HEK293 (cell line): ENCODE measurements at regions not wholly inside any gene's neighbourhood (a gene's known extent, or its start where the extent isn't known, plus 50 kb on each side); places are given as distances from the start of the nearest gene placed in this dataset.

Experiments used
- CTCF ChIA-PET: fragments of 350-600 bp; formaldehyde crosslinking; extraction: SDS; loops from one replicate; lab custom pipeline; 2021; ENCODE audit warnings: antibody characterized with exemption; lab: Yijun Ruan, JAX
- POLR2A ChIA-PET: fragments of 300-600 bp; formaldehyde crosslinking; extraction: SDS; loops from one replicate; lab custom pipeline; 2020; ENCODE audit warnings: antibody characterized with exemption, inconsistent platforms; lab: Yijun Ruan, JAX
- H3K27ac ChIP-seq: fragments of 200-500 bp; sonication (Bioruptor generic); 2 replicates; pipeline ENCODE4 v1.5.1; 2014; ENCODE audit warnings: low read depth, low read length, control low read depth, inconsistent platforms; ENCODE audit errors: extremely low read depth
- H3K36me3 ChIP-seq, 2 experiments: fragments of 200-500 bp in 1 of 2; sonication (Bioruptor generic) in 1 of 2; 1 replicate in 1 of 2; 2 replicates in 1 of 2; pipeline ENCODE4 v1.5.1; 2014 to 2017; ENCODE audit warnings: inconsistent platforms in 2 of 2, low read length in 2 of 2; ENCODE audit not compliant: control insufficient read depth in 2 of 2, insufficient read depth in 1 of 2
- H3K4me1 ChIP-seq: fragments of 200-500 bp; sonication (Bioruptor generic); 2 replicates; pipeline ENCODE4 v1.5.1; 2014; ENCODE audit warnings: mild to moderate bottlenecking, low read length, inconsistent platforms; ENCODE audit not compliant: control insufficient read depth, insufficient read depth
- H3K4me3 ChIP-seq: 2 replicates; pipeline ENCODE4 v1.5.1; 2011; ENCODE audit warnings: low read depth, mild to moderate bottlenecking, control low read depth, low read length, moderate library complexity
- H3K9me3 ChIP-seq: fragments of 200-500 bp; sonication (Bioruptor generic); 2 replicates; pipeline ENCODE4 v1.5.1; 2014; ENCODE audit warnings: low read depth, low read length, inconsistent platforms; ENCODE audit not compliant: control insufficient read depth, insufficient read depth
- ELK4 ChIP-seq: IDR thresholded peaks from 2 replicates; pipeline ENCODE4 v1.6.1; 2011; ENCODE audit warnings: mild to moderate bottlenecking, low read depth, low read length, borderline replicate concordance
- PRDM2 ChIP-seq: fragments of 450-650 bp; formaldehyde crosslinking; IDR thresholded peaks from 2 replicates; pipeline ENCODE4 v1.5.1; 2016; ENCODE audit warnings: missing biosample characterization, missing genetic modification characterization, borderline replicate concordance
- SCRT2 ChIP-seq: fragments of 450-650 bp; formaldehyde crosslinking; IDR thresholded peaks from 2 replicates; pipeline ENCODE4 v1.5.1; 2016; ENCODE audit warnings: missing biosample characterization, missing genetic modification characterization
- ZNF112 ChIP-seq: fragments of 450-650 bp; formaldehyde crosslinking; IDR thresholded peaks from 2 replicates; pipeline ENCODE4 v1.5.0; 2017; ENCODE audit warnings: missing biosample characterization, missing genetic modification characterization
- ZNF114 ChIP-seq: fragments of 450-650 bp; formaldehyde crosslinking; IDR thresholded peaks from 2 replicates; pipeline ENCODE4 v1.5.0; 2017; ENCODE audit warnings: missing biosample characterization, missing genetic modification characterization
- ZNF148 ChIP-seq: fragments of 450-650 bp; formaldehyde crosslinking; IDR thresholded peaks from 2 replicates; pipeline ENCODE4 v1.5.0; 2017; ENCODE audit warnings: missing biosample characterization, missing genetic modification characterization, borderline replicate concordance
- ZNF155 ChIP-seq: fragments of 450-650 bp; formaldehyde crosslinking; IDR thresholded peaks from 2 replicates; pipeline ENCODE4 v1.5.1; 2016; ENCODE audit warnings: missing biosample characterization, missing genetic modification characterization
- ZNF2 ChIP-seq: fragments of 450-650 bp; formaldehyde crosslinking; IDR thresholded peaks from 2 replicates; pipeline ENCODE4 v1.5.1; 2016; ENCODE audit warnings: missing biosample characterization, missing genetic modification characterization
- ZNF211 ChIP-seq: fragments of 450-650 bp; formaldehyde crosslinking; IDR thresholded peaks from 2 replicates; pipeline ENCODE4 v1.5.1; 2016; ENCODE audit warnings: low read depth, missing biosample characterization, missing genetic modification characterization
- ZNF23 ChIP-seq: fragments of 450-650 bp; formaldehyde crosslinking; IDR thresholded peaks from 2 replicates; pipeline ENCODE4 v1.5.1; 2016; ENCODE audit warnings: missing biosample characterization, missing genetic modification characterization, borderline replicate concordance
- ZNF266 ChIP-seq: fragments of 450-650 bp; formaldehyde crosslinking; IDR thresholded peaks from 2 replicates; pipeline ENCODE4 v1.5.1; 2016; ENCODE audit warnings: missing biosample characterization, missing genetic modification characterization, low read depth
- ZNF311 ChIP-seq: fragments of 450-650 bp; formaldehyde crosslinking; IDR thresholded peaks from 2 replicates; pipeline ENCODE4 v1.5.1; 2017; ENCODE audit warnings: missing biosample characterization, missing genetic modification characterization, borderline replicate concordance
- ZNF335 ChIP-seq: fragments of 450-650 bp; formaldehyde crosslinking; conservative IDR thresholded peaks from 2 replicates; pipeline ENCODE4 v1.5.1; 2016; ENCODE audit warnings: missing biosample characterization, missing genetic modification characterization
- ZNF433 ChIP-seq: fragments of 450-650 bp; formaldehyde crosslinking; IDR thresholded peaks from 2 replicates; pipeline ENCODE4 v1.5.1; 2016; ENCODE audit warnings: missing biosample characterization, missing genetic modification characterization, low read depth
- ZNF513 ChIP-seq: fragments of 450-650 bp; IDR thresholded peaks from 2 replicates; pipeline ENCODE4 v1.5.1; 2018; ENCODE audit warnings: missing biosample characterization, missing genetic modification characterization
- ZNF521 ChIP-seq: fragments of 450-650 bp; formaldehyde crosslinking; IDR thresholded peaks from 2 replicates; pipeline ENCODE4 v1.5.1; 2017; ENCODE audit warnings: missing biosample characterization, mild to moderate bottlenecking, missing genetic modification characterization
- ZNF548 ChIP-seq: fragments of 450-650 bp; formaldehyde crosslinking; IDR thresholded peaks from 2 replicates; pipeline ENCODE4 v1.5.1; 2016; ENCODE audit warnings: missing biosample characterization, missing genetic modification characterization
- ZNF549 ChIP-seq: fragments of 450-650 bp; IDR thresholded peaks from 2 replicates; pipeline ENCODE4 v1.5.1; 2018; ENCODE audit warnings: missing biosample characterization, missing genetic modification characterization, mild to moderate bottlenecking, inconsistent platforms, moderate library complexity
- ZNF596 ChIP-seq: fragments of 450-650 bp; IDR thresholded peaks from 2 replicates; pipeline ENCODE4 v1.5.0; 2018; ENCODE audit warnings: missing biosample characterization, mild to moderate bottlenecking, missing genetic modification characterization, moderate library complexity
- ZNF670 ChIP-seq: fragments of 450-650 bp; formaldehyde crosslinking; IDR thresholded peaks from 2 replicates; pipeline ENCODE4 v1.5.1; 2016; ENCODE audit warnings: missing biosample characterization, missing genetic modification characterization, low read depth
- ZNF777 ChIP-seq: fragments of 450-650 bp; formaldehyde crosslinking; IDR thresholded peaks from 2 replicates; pipeline ENCODE4 v1.5.1; 2017; ENCODE audit warnings: missing biosample characterization, missing genetic modification characterization, borderline replicate concordance
- ZNF791 ChIP-seq: fragments of 450-650 bp; formaldehyde crosslinking; IDR thresholded peaks from 2 replicates; pipeline ENCODE4 v1.5.1; 2016; ENCODE audit warnings: missing biosample characterization, missing genetic modification characterization
- ZSCAN4 ChIP-seq: fragments of 450-650 bp; formaldehyde crosslinking; IDR thresholded peaks from 2 replicates; pipeline ENCODE4 v1.5.1; 2017; ENCODE audit warnings: missing biosample characterization, missing genetic modification characterization
- TF ChIP-seq, protein P1 (sequence below): fragments of 450-650 bp; formaldehyde crosslinking; IDR thresholded peaks from 2 replicates; pipeline ENCODE4 v1.5.1; 2016; ENCODE audit warnings: missing biosample characterization, missing genetic modification characterization

GRCh38 chr19:30701178-30701577, 329.0 kb downstream of the ZNF536 start:
- Histone ChIP-seq H3K4me3 (no peak overlapping the region), H3K27ac (no peak overlapping the region), H3K9me3 (no peaks in the 10 kb centered on the region), H3K36me3 (no peaks in the 10 kb centered on the region; a peak in 1 of 3 replicates), H3K4me1 (peaks cover 3% of the 10 kb centered on the region; the same call in 1 of the 2 replicates)
- POLR2A ChIA-PET, result no interaction called here
- CTCF ChIA-PET, result interaction anchor here (3.2 kb wide), 1 partner anchor 19 kb away, joined by 18 read pairs; no protein-coding TSS in a partner anchor
- TF ChIP-seq ZNF596 (tag by site-specific recombination) (no peak), ZNF311 (tag by site-specific recombination) (peak; percentile 98; the same call in 1 of the 2 replicates), ZNF521 (tag by site-specific recombination) (peak; percentile 98), ZNF23 (tag by site-specific recombination) (no peak; the same call in 1 of the 2 replicates), ZSCAN4 (tag by site-specific recombination) (peak; percentile 96), ZNF112 (peak; percentile 62; the same call in 1 of the 2 replicates), ZNF335 (tag by site-specific recombination) (no peak), ZNF433 (tag by site-specific recombination) (no peak), ZNF548 (tag by site-specific recombination) (peak; percentile 57; the same call in 1 of the 2 replicates), ZNF155 (tag by site-specific recombination) (peak; percentile 81), ZNF211 (no peak), ZNF148 (tag by site-specific recombination) (peak; percentile 90), SCRT2 (tag by site-specific recombination) (no peak), ZNF2 (tag by site-specific recombination) (0 out of 2 replicates have a peak, but pooled peaks have one; percentile 42), ZNF114 (tag by site-specific recombination) (peak; percentile 99), ZNF777 (tag by site-specific recombination) (0 out of 2 replicates have a peak, but pooled peaks have one; percentile 27), ZNF513 (tag by site-specific recombination) (no peak), ZNF670 (peak; percentile 97), PRDM2 (peak; percentile 64; the same call in 1 of the 2 replicates), ZNF549 (tag by site-specific recombination) (no peak), ELK4 (no peak), ZNF266 (tag by site-specific recombination) (peak; percentile 19; the same call in 1 of the 2 replicates), ZNF791 (tag by site-specific recombination) (peak; percentile 77)
- TF ChIP-seq, protein P1, sequence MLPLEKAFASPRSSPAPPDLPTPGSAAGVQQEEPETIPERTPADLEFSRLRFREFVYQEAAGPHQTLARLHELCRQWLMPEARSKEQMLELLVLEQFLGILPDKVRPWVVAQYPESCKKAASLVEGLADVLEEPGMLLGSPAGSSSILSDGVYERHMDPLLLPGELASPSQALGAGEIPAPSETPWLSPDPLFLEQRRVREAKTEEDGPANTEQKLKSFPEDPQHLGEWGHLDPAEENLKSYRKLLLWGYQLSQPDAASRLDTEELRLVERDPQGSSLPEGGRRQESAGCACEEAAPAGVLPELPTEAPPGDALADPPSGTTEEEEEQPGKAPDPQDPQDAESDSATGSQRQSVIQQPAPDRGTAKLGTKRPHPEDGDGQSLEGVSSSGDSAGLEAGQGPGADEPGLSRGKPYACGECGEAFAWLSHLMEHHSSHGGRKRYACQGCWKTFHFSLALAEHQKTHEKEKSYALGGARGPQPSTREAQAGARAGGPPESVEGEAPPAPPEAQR (tag by site-specific recombination), result peak; percentile 32; the same call in 1 of the 2 replicates
